ENCODE measurements at regions not wholly inside any gene's neighbourhood (a gene's known extent, or its start where the extent isn't known, plus 50 kb on each side); places are given as distances from the start of the nearest gene placed in this dataset.

DNA sequence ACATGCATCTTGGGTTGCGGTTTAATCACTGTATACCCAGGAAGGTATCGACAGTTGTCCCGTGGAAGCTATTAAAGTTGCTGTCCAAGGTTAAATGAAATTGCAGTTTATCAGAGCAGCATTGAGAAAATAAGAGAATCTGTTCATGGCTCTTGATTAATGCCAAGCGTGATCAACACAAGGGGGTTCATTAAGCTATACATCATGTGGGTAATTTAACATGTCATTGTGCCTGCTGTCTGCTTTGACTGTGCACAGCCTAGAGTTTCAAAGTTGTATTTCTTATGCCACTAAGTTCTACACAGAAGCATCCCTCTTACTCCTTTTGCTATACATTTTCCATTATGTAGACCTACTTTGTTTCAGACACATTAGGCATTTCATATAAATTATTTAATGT is 74.8 kb upstream of the SP8 start:
- no peaks in the 10 kb centered on the region for H3K36me3 ChIP-seq (ENCODE audit: control insufficient read depth in 2 of 2, insufficient read depth in 1 of 2, low read length in 2 of 2)
- H3K9me3 ChIP-seq (ENCODE audit: control insufficient read depth, insufficient read depth, low read depth, low read length), result no peaks in the 10 kb centered on the region
- TF ChIP-seq ZNF266 (tag by site-specific recombination; IDR thresholded peaks at IDR 0.05; ENCODE audit: low read depth) (no peak), ZNF626 (tag by site-specific recombination; IDR thresholded peaks at IDR 0.05) (no peak), GLIS1 (tag by site-specific recombination; IDR thresholded peaks at IDR 0.05) (no peak)
- TF ChIP-seq, protein P1, sequence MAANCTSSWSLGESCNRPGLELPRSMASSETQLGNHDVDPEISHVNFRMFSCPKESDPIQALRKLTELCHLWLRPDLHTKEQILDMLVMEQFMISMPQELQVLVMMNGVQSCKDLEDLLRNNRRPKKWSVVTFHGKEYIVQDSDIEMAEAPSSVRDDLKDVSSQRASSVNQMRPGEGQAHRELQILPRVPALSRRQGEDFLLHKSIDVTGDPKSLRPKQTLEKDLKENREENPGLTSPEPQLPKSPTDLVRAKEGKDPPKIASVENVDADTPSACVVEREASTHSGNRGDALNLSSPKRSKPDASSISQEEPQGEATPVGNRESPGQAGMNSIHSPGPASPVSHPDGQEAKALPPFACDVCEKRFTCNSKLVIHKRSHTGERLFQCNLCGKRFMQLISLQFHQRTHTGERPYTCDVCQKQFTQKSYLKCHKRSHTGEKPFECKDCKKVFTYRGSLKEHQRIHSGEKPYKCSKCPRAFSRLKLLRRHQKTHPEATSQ (tag by site-specific recombination; IDR thresholded peaks at IDR 0.05), result no peak
- TF ChIP-seq, protein P2, sequence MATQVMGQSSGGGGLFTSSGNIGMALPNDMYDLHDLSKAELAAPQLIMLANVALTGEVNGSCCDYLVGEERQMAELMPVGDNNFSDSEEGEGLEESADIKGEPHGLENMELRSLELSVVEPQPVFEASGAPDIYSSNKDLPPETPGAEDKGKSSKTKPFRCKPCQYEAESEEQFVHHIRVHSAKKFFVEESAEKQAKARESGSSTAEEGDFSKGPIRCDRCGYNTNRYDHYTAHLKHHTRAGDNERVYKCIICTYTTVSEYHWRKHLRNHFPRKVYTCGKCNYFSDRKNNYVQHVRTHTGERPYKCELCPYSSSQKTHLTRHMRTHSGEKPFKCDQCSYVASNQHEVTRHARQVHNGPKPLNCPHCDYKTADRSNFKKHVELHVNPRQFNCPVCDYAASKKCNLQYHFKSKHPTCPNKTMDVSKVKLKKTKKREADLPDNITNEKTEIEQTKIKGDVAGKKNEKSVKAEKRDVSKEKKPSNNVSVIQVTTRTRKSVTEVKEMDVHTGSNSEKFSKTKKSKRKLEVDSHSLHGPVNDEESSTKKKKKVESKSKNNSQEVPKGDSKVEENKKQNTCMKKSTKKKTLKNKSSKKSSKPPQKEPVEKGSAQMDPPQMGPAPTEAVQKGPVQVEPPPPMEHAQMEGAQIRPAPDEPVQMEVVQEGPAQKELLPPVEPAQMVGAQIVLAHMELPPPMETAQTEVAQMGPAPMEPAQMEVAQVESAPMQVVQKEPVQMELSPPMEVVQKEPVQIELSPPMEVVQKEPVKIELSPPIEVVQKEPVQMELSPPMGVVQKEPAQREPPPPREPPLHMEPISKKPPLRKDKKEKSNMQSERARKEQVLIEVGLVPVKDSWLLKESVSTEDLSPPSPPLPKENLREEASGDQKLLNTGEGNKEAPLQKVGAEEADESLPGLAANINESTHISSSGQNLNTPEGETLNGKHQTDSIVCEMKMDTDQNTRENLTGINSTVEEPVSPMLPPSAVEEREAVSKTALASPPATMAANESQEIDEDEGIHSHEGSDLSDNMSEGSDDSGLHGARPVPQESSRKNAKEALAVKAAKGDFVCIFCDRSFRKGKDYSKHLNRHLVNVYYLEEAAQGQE (tag by site-specific recombination; IDR thresholded peaks at IDR 0.05), result 0 out of 2 replicates have a peak, but pooled peaks have one; percentile 29
- H3K4me1 ChIP-seq (ENCODE audit: control insufficient read depth, insufficient read depth, low read length), result no peaks in the 10 kb centered on the region
- no peak overlapping the region for H3K27ac ChIP-seq (ENCODE audit: extremely low read depth, low read depth, low read length)
- CTCF ChIA-PET, result no interaction called here
- POLR2A ChIA-PET, result no interaction called here
- H3K4me3 ChIP-seq (ENCODE audit: low read depth, low read length), result no peak overlapping the region

DNA sequence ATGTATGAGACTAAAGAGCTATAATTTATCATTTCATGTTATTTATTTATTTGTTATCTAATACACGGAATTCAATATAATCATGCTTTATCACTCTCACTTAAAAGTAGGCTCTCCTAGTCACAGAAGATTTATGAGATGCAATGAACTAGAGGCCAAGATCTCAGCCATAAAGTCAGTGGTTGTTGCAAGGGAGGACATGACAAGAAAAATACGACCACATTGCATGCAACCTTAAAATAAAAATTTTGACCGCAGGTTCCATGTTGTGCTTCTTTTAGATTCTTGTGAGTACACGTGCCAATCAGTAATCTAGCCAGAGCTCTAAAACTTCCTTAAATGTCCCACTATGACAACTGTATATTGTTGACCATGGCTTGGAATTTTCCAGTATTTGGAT is 75.9 kb upstream of the SP8 start:
- no peaks in the 10 kb centered on the region for H3K36me3 ChIP-seq (ENCODE audit: control insufficient read depth in 2 of 2, insufficient read depth in 1 of 2, low read length in 2 of 2)
- CTCF ChIA-PET, result no interaction called here

More for the DNA sequence above, 75.9 kb upstream of the SP8 start:
- TF ChIP-seq, protein P3, sequence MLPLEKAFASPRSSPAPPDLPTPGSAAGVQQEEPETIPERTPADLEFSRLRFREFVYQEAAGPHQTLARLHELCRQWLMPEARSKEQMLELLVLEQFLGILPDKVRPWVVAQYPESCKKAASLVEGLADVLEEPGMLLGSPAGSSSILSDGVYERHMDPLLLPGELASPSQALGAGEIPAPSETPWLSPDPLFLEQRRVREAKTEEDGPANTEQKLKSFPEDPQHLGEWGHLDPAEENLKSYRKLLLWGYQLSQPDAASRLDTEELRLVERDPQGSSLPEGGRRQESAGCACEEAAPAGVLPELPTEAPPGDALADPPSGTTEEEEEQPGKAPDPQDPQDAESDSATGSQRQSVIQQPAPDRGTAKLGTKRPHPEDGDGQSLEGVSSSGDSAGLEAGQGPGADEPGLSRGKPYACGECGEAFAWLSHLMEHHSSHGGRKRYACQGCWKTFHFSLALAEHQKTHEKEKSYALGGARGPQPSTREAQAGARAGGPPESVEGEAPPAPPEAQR (tag by site-specific recombination; IDR thresholded peaks at IDR 0.05), result no peak
- no peak for TF ChIP-seq ZNF768 (tag by site-specific recombination; IDR thresholded peaks at IDR 0.05)
- TF ChIP-seq, protein P2 (tag by site-specific recombination; IDR thresholded peaks at IDR 0.05), result no peak
- TF ChIP-seq, protein P4, sequence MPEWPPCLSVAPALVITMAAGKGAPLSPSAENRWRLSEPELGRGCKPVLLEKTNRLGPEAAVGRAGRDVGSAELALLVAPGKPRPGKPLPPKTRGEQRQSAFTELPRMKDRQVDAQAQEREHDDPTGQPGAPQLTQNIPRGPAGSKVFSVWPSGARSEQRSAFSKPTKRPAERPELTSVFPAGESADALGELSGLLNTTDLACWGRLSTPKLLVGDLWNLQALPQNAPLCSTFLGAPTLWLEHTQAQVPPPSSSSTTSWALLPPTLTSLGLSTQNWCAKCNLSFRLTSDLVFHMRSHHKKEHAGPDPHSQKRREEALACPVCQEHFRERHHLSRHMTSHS (tag by site-specific recombination; IDR thresholded peaks at IDR 0.05), result no peak
- TF ChIP-seq MZF1 (tag by site-specific recombination; IDR thresholded peaks at IDR 0.05; ENCODE audit: borderline replicate concordance), result no peak
- TF ChIP-seq ZNF133 (tag by site-specific recombination; IDR thresholded peaks at IDR 0.05), result no peak
- no peak for TF ChIP-seq OVOL3 (tag by site-specific recombination; IDR thresholded peaks at IDR 0.05)
- TF ChIP-seq, protein P5, sequence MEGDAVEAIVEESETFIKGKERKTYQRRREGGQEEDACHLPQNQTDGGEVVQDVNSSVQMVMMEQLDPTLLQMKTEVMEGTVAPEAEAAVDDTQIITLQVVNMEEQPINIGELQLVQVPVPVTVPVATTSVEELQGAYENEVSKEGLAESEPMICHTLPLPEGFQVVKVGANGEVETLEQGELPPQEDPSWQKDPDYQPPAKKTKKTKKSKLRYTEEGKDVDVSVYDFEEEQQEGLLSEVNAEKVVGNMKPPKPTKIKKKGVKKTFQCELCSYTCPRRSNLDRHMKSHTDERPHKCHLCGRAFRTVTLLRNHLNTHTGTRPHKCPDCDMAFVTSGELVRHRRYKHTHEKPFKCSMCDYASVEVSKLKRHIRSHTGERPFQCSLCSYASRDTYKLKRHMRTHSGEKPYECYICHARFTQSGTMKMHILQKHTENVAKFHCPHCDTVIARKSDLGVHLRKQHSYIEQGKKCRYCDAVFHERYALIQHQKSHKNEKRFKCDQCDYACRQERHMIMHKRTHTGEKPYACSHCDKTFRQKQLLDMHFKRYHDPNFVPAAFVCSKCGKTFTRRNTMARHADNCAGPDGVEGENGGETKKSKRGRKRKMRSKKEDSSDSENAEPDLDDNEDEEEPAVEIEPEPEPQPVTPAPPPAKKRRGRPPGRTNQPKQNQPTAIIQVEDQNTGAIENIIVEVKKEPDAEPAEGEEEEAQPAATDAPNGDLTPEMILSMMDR (tag by site-specific recombination; IDR thresholded peaks at IDR 0.05), result no peak
- no peak for TF ChIP-seq ZNF211 (tag by site-specific recombination; IDR thresholded peaks at IDR 0.05; ENCODE audit: low read depth)
- TF ChIP-seq GFI1B (tag by site-specific recombination; IDR thresholded peaks at IDR 0.05), result no peak
- TF ChIP-seq ZBTB1 (tag by site-specific recombination; IDR thresholded peaks at IDR 0.05), result no peak
- TF ChIP-seq SCRT2 (tag by site-specific recombination; IDR thresholded peaks at IDR 0.05), result no peak
- Histone ChIP-seq H3K9me3 (ENCODE audit: control insufficient read depth, insufficient read depth, low read depth, low read length) (no peaks in the 10 kb centered on the region), H3K27ac (ENCODE audit: extremely low read depth, low read depth, low read length) (no peak overlapping the region), H3K4me3 (ENCODE audit: low read depth, low read length) (no peak overlapping the region), H3K4me1 (ENCODE audit: control insufficient read depth, insufficient read depth, low read length) (no peaks in the 10 kb centered on the region)
- POLR2A ChIA-PET, result no interaction called here

Data from HEK293 (cell line).